ENCODE measurements at regions not wholly inside any gene's neighbourhood (a gene's known extent, or its start where the extent isn't known, plus 50 kb on each side); places are given as distances from the start of the nearest gene placed in this dataset.

DNA sequence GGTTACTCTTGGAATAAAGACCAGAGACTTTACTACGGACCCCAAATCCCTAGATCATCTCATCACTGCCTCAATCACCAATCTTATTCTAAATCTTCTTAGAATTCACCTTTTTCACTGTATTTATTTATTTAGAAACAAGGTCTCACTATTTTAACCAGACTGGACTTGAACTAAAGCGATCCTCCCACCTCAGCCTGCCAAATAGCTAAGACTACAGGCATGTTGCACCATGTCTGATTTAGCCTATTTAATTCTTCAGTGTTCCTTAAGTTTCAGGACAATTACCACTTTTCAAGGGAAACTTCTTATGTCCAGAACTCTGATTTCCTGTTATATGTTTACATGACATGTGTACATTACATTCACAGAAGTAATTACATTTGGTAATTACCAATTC, 238.0 kb upstream of the COL8A1 start:
- POLR2A ChIA-PET (ENCODE audit: low non-redundant PET), result no interaction called here
- no peaks in the 10 kb centered on the region for H3K4me1 ChIP-seq (ENCODE audit: insufficient read depth, low read length, poor library complexity, severe bottlenecking)
- H3K36me3 ChIP-seq (ENCODE audit: insufficient read depth, low read length, poor library complexity, severe bottlenecking), result no peaks in the 10 kb centered on the region
- peaks cover 11% of the 10 kb centered on the region for H3K9me3 ChIP-seq (ENCODE audit: low read depth, low read length, poor library complexity, severe bottlenecking)
- H3K27ac ChIP-seq (ENCODE audit: low read depth, low read length, poor library complexity, severe bottlenecking), result no peak overlapping the region
- TF ChIP-seq, protein P1, sequence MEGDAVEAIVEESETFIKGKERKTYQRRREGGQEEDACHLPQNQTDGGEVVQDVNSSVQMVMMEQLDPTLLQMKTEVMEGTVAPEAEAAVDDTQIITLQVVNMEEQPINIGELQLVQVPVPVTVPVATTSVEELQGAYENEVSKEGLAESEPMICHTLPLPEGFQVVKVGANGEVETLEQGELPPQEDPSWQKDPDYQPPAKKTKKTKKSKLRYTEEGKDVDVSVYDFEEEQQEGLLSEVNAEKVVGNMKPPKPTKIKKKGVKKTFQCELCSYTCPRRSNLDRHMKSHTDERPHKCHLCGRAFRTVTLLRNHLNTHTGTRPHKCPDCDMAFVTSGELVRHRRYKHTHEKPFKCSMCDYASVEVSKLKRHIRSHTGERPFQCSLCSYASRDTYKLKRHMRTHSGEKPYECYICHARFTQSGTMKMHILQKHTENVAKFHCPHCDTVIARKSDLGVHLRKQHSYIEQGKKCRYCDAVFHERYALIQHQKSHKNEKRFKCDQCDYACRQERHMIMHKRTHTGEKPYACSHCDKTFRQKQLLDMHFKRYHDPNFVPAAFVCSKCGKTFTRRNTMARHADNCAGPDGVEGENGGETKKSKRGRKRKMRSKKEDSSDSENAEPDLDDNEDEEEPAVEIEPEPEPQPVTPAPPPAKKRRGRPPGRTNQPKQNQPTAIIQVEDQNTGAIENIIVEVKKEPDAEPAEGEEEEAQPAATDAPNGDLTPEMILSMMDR (conservative IDR thresholded peaks at IDR 0.05; ENCODE audit: low read depth, low read length), result no peak
- TF ChIP-seq EZH2 (IDR thresholded peaks at IDR 0.05; ENCODE audit: borderline replicate concordance, low read depth, low read length, poor library complexity, severe bottlenecking), result no peak
- BruUV-seq (replicated peaks), result no TSS peak
- H3K4me3 ChIP-seq (ENCODE audit: low read depth, low read length, poor library complexity, severe bottlenecking), result no peak overlapping the region
- no peaks in the 10 kb centered on the region for H3K27me3 ChIP-seq (replicated peaks; ENCODE audit: insufficient read depth, low read depth, low read length, poor library complexity)
- no peak for DNase-seq (ENCODE audit: low spot score)
- CTCF ChIA-PET, result interaction anchor here (0.6 kb wide), 1 partner anchor 432 kb away, joined by 4 read pairs; no protein-coding TSS in a partner anchor
- intact Hi-C loops (cut with micrococcal nuclease; ENCODE audit: unreplicated experiment), result no loop called here

DNA sequence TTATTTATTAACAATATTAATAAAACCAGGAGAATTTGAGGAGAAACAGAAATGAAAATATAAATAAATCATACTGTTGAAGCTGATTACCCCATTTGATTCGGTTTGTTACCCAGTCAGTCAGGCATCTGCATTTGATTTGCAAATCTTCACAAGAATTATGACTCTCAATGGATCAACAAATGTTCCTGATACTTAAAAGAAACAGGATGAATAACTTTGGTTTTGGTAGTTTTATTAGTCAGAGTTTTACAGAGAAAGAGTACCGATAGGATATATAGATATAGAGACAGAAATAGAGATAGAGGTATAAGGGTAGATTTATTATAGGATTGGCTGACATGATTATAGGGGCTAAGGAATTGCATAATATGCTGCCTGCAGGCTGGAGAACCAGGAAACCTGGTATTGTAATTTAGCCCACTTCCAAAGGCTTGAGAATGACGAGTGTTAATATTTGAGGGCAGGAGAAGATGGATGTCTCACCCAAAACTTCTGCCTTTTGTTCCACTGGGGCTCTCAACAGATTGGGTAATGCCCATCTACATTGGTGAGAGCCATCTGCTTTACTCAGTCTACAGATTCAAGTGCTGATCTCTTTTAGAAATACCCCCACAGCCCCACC, 241.6 kb upstream of the COL8A1 start:
- intact Hi-C loops (cut with micrococcal nuclease; ENCODE audit: unreplicated experiment), result no loop called here
- TF ChIP-seq, protein P1 (conservative IDR thresholded peaks at IDR 0.05; ENCODE audit: low read depth, low read length), result no peak
- no peak for TF ChIP-seq EZH2 (IDR thresholded peaks at IDR 0.05; ENCODE audit: borderline replicate concordance, low read depth, low read length, poor library complexity, severe bottlenecking)
- H3K9me3 ChIP-seq (ENCODE audit: low read depth, low read length, poor library complexity, severe bottlenecking), result peaks cover 11% of the 10 kb centered on the region
- no peak overlapping the region for H3K4me3 ChIP-seq (ENCODE audit: low read depth, low read length, poor library complexity, severe bottlenecking)
- POLR2A ChIA-PET (ENCODE audit: low non-redundant PET), result no interaction called here
- no peaks in the 10 kb centered on the region for H3K4me1 ChIP-seq (ENCODE audit: insufficient read depth, low read length, poor library complexity, severe bottlenecking)
- no peaks in the 10 kb centered on the region for H3K36me3 ChIP-seq (ENCODE audit: insufficient read depth, low read length, poor library complexity, severe bottlenecking)
- CTCF ChIA-PET, result no interaction called here
- DNase-seq (ENCODE audit: low spot score), result no peak
- no peaks in the 10 kb centered on the region for H3K27me3 ChIP-seq (replicated peaks; ENCODE audit: insufficient read depth, low read depth, low read length, poor library complexity)
- H3K27ac ChIP-seq (ENCODE audit: low read depth, low read length, poor library complexity, severe bottlenecking), result no peak overlapping the region
- no TSS peak for BruUV-seq (replicated peaks)

DNA sequence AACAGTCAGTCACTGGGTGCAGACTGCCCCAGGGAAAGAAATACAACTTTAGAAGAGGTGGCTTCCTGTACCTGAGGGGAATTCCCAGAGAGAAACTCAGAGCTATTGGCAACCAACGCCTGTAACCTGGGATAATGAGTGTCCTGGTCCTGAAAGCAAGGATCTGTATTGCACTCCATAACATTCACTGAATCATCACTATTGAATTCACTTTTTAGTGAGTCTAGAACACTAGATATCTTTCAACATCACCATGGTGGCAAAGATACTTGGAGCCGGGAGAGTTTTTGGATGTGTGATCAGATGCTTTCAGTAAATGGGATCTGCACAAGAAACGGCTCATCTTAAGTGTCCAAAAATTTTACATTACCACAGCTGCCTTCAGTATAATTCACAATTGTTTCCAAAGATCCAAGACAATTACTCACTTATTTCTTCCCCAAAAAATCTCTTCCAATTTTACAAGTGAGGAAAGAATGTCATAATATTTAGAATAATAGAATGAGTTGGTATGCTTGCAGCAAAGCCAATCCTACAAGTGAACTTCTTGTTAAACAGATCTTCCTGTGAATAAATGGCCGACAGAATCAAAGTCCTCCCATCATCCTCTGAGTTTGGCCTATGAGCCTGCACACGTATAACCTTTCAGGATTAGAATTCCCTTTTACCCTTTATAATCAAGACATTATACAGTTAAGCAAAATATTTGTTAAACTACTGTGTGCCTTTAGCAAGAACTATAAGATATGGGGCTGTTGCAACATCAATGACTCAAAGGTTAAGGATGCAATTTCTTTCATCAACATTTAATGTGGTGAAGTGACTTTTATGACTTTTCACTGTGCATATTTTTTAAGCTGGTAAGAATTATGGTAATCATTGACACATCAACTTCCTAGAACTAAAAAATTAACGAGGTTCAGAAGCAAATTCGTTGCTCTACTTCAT, 243.3 kb upstream of the COL8A1 start:
- Histone ChIP-seq H3K27me3 (replicated peaks; ENCODE audit: insufficient read depth, low read depth, low read length, poor library complexity) (no peaks in the 10 kb centered on the region), H3K27ac (ENCODE audit: low read depth, low read length, poor library complexity, severe bottlenecking) (no peak overlapping the region), H3K4me1 (ENCODE audit: insufficient read depth, low read length, poor library complexity, severe bottlenecking) (no peaks in the 10 kb centered on the region), H3K4me3 (ENCODE audit: low read depth, low read length, poor library complexity, severe bottlenecking) (no peak overlapping the region), H3K9me3 (ENCODE audit: low read depth, low read length, poor library complexity, severe bottlenecking) (peaks cover 11% of the 10 kb centered on the region), H3K36me3 (ENCODE audit: insufficient read depth, low read length, poor library complexity, severe bottlenecking) (no peaks in the 10 kb centered on the region)
- POLR2A ChIA-PET (ENCODE audit: low non-redundant PET), result no interaction called here
- no TSS peak for BruUV-seq (replicated peaks)
- CTCF ChIA-PET, result no interaction called here
- DNase-seq (ENCODE audit: low spot score), result peak; percentile 54
- TF ChIP-seq, protein P1 (conservative IDR thresholded peaks at IDR 0.05; ENCODE audit: low read depth, low read length), result no peak
- no peak for TF ChIP-seq EZH2 (IDR thresholded peaks at IDR 0.05; ENCODE audit: borderline replicate concordance, low read depth, low read length, poor library complexity, severe bottlenecking)
- intact Hi-C loops (cut with micrococcal nuclease; ENCODE audit: unreplicated experiment), result no loop called here
